ENCODE measurements at regions not wholly inside any gene's neighbourhood (a gene's known extent, or its start where the extent isn't known, plus 50 kb on each side); places are given as distances from the start of the nearest gene placed in this dataset.

DNA sequence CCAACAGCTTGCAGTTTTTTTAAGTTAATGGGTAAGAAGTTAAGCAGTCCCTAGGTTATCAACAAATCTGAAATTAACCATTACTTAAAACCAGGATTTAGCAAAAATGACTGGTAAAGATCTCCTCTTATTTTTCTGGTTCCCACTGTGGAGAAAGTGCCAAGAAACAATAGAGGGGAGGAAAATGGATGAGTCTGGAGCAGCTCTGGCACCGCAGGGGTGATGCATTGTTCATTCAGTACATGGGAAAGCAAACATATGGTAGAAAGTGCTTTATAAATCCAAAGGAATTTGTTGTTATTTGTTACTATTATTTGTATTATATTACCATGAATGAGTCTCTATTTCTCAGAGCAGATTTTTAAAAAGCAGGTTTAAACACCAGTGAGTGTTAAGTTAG lies 92.2 kb downstream of the DYRK2 start:
- CTCF ChIA-PET: interaction anchor here (0.7 kb wide), 1 partner anchor 10 kb away, joined by 5 read pairs; no protein-coding TSS in a partner anchor

DNA sequence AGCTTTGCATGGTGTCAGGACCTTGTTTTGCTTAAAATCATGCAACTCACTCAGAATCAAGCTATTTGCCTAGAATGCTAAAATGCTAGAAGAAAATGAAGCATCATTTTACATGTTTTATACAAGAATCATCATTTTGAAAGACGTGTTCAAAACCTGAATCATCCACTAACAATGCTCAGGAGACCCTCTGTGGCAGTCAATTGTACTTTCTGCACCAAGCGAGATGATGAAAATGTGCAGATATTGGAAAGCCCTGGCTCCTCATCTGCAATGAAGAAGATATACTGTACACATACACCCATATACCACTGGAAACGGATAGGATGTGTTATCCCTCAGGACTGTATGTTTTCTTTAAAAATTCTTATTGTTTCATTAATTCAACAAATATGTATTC lies 92.7 kb downstream of the DYRK2 start:
- TF ChIP-seq WT1 (tag by site-specific recombination; IDR thresholded peaks at IDR 0.05): no peak
- TF ChIP-seq KLF1 (tag by site-specific recombination; IDR thresholded peaks at IDR 0.05): no peak
- TF ChIP-seq ZNF707 (tag by site-specific recombination; IDR thresholded peaks at IDR 0.05): no peak
- TF ChIP-seq ZNF544 (tag by site-specific recombination; IDR thresholded peaks at IDR 0.05): no peak
- TF ChIP-seq ZEB2 (tag by site-specific recombination; IDR thresholded peaks at IDR 0.05): no peak
- TF ChIP-seq, protein P1, sequence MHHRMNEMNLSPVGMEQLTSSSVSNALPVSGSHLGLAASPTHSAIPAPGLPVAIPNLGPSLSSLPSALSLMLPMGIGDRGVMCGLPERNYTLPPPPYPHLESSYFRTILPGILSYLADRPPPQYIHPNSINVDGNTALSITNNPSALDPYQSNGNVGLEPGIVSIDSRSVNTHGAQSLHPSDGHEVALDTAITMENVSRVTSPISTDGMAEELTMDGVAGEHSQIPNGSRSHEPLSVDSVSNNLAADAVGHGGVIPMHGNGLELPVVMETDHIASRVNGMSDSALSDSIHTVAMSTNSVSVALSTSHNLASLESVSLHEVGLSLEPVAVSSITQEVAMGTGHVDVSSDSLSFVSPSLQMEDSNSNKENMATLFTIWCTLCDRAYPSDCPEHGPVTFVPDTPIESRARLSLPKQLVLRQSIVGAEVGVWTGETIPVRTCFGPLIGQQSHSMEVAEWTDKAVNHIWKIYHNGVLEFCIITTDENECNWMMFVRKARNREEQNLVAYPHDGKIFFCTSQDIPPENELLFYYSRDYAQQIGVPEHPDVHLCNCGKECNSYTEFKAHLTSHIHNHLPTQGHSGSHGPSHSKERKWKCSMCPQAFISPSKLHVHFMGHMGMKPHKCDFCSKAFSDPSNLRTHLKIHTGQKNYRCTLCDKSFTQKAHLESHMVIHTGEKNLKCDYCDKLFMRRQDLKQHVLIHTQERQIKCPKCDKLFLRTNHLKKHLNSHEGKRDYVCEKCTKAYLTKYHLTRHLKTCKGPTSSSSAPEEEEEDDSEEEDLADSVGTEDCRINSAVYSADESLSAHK (tag by site-specific recombination; IDR thresholded peaks at IDR 0.05): no peak
- no peak for TF ChIP-seq SCRT2 (tag by site-specific recombination; IDR thresholded peaks at IDR 0.05)
- no peak for TF ChIP-seq ZBTB48 (tag by site-specific recombination; IDR thresholded peaks at IDR 0.05)
- no peak for TF ChIP-seq ZNF114 (tag by site-specific recombination; IDR thresholded peaks at IDR 0.05)
- no peak for TF ChIP-seq GLI2 (tag by site-specific recombination; IDR thresholded peaks at IDR 0.05; ENCODE audit: borderline replicate concordance, low read depth)
- no peak for TF ChIP-seq OSR2 (tag by site-specific recombination; IDR thresholded peaks at IDR 0.05)
- no peak for TF ChIP-seq ZNF571 (tag by site-specific recombination; IDR thresholded peaks at IDR 0.05)
- TF ChIP-seq ZBTB7A (tag by site-specific recombination; IDR thresholded peaks at IDR 0.05; ENCODE audit: low read depth): no peak
- TF ChIP-seq HOXC10 (CRISPR knock-in tag; IDR thresholded peaks at IDR 0.05): no peak
- TF ChIP-seq, protein P2, sequence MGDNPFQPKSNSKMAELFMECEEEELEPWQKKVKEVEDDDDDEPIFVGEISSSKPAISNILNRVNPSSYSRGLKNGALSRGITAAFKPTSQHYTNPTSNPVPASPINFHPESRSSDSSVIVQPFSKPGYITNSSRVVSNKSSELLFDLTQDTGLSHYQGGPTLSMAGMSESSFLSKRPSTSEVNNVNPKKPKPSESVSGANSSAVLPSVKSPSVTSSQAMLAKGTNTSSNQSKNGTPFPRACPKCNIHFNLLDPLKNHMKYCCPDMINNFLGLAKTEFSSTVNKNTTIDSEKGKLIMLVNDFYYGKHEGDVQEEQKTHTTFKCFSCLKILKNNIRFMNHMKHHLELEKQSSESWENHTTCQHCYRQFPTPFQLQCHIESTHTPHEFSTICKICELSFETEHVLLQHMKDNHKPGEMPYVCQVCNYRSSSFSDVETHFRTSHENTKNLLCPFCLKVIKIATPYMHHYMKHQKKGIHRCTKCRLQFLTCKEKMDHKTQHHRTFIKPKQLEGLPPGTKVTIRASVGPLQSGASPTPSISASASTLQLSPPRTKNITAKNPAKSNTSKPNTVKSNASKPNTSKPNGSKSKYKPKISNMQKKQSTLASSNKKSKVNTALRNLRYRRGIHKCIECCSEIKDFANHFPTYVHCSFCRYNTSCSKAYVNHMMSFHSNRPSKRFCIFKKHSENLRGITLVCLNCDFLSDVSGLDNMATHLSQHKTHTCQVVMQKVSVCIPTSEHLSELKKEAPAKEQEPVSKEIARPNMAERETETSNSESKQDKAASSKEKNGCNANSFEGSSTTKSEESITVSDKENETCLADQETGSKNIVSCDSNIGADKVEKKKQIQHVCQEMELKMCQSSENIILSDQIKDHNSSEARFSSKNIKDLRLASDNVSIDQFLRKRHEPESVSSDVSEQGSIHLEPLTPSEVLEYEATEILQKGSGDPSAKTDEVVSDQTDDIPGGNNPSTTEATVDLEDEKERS (tag by site-specific recombination; IDR thresholded peaks at IDR 0.05): no peak
- no peak for TF ChIP-seq ZNF548 (tag by site-specific recombination; IDR thresholded peaks at IDR 0.05)
- TF ChIP-seq HOXD13 (CRISPR knock-in tag; IDR thresholded peaks at IDR 0.05; ENCODE audit: borderline replicate concordance): no peak
- Histone ChIP-seq H3K9me3 (ENCODE audit: control insufficient read depth, insufficient read depth, low read depth, low read length) (no peaks in the 10 kb centered on the region), H3K4me3 (ENCODE audit: low read depth, low read length) (no peak overlapping the region), H3K36me3 (ENCODE audit: control insufficient read depth in 2 of 2, insufficient read depth in 1 of 2, low read length in 2 of 2) (no peaks in the 10 kb centered on the region), H3K27ac (ENCODE audit: extremely low read depth, low read depth, low read length) (no peak overlapping the region), H3K4me1 (ENCODE audit: control insufficient read depth, insufficient read depth, low read length) (0 out of 2 replicates have a peak, but pooled peaks cover 3% of the 10 kb centered on the region)
- ChIA-PET POLR2A (no interaction called here), CTCF (no interaction called here)

More for the DNA sequence above, 92.2 kb downstream of the DYRK2 start:
- Histone ChIP-seq H3K36me3 (ENCODE audit: control insufficient read depth in 2 of 2, insufficient read depth in 1 of 2, low read length in 2 of 2) (no peaks in the 10 kb centered on the region), H3K27ac (ENCODE audit: extremely low read depth, low read depth, low read length) (no peak overlapping the region), H3K9me3 (ENCODE audit: control insufficient read depth, insufficient read depth, low read depth, low read length) (no peaks in the 10 kb centered on the region), H3K4me3 (ENCODE audit: low read depth, low read length) (no peak overlapping the region), H3K4me1 (ENCODE audit: control insufficient read depth, insufficient read depth, low read length) (0 out of 2 replicates have a peak, but pooled peaks cover 3% of the 10 kb centered on the region)
- TF ChIP-seq, protein P3, sequence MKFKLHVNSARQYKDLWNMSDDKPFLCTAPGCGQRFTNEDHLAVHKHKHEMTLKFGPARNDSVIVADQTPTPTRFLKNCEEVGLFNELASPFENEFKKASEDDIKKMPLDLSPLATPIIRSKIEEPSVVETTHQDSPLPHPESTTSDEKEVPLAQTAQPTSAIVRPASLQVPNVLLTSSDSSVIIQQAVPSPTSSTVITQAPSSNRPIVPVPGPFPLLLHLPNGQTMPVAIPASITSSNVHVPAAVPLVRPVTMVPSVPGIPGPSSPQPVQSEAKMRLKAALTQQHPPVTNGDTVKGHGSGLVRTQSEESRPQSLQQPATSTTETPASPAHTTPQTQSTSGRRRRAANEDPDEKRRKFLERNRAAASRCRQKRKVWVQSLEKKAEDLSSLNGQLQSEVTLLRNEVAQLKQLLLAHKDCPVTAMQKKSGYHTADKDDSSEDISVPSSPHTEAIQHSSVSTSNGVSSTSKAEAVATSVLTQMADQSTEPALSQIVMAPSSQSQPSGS (tag by site-specific recombination; IDR thresholded peaks at IDR 0.05; ENCODE audit: low read depth): no peak
- TF ChIP-seq, protein P4, sequence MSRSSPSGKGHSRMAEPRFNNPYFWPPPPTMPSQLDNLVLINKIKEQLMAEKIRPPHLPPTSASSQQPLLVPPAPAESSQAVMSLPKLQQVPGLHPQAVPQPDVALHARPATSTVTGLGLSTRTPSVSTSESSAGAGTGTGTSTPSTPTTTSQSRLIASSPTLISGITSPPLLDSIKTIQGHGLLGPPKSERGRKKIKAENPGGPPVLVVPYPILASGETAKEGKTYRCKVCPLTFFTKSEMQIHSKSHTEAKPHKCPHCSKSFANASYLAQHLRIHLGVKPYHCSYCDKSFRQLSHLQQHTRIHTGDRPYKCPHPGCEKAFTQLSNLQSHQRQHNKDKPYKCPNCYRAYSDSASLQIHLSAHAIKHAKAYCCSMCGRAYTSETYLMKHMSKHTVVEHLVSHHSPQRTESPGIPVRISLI (tag by site-specific recombination; IDR thresholded peaks at IDR 0.05): no peak
- POLR2A ChIA-PET: no interaction called here

All from HEK293 (cell line).